K562 (cell line): ENCODE measurements at regions not wholly inside any gene's neighbourhood (a gene's known extent, or its start where the extent isn't known, plus 50 kb on each side); places are given as distances from the start of the nearest gene placed in this dataset.

ENCODE experiments used
- BDP1 ChIP-seq: IDR thresholded peaks from 3 replicates; pipeline ENCODE4 v1.6.1; 2011; ENCODE audit not compliant: insufficient read length, insufficient read depth
- CEBPB ChIP-seq: fragments of 450-650 bp; IDR thresholded peaks from 2 replicates; pipeline ENCODE4 v1.6.1; 2016; ENCODE audit warnings: missing genetic modification characterization, missing compliant biosample characterization
- CHCHD3 ChIP-seq: fragments of 250-450 bp; sonication (Bioruptor Pico); IDR thresholded peaks from 2 replicates; pipeline ENCODE4 v2.1.2; 2022; ENCODE audit warnings: mild to moderate bottlenecking
- CREM ChIP-seq: IDR thresholded peaks from 2 replicates; pipeline ENCODE4 v1.6.1; 2014; ENCODE audit warnings: antibody characterized with exemption, low read depth
- EZH2 ChIP-seq: IDR thresholded peaks from 2 replicates; pipeline ENCODE4 v1.6.1; 2012; ENCODE audit warnings: low read depth, mild to moderate bottlenecking, inconsistent platforms, low read length, borderline replicate concordance
- GATA2 ChIP-seq: sonication (generic); formaldehyde crosslinking; IDR thresholded peaks from 2 replicates; pipeline ENCODE4 v1.4.0; 2020; ENCODE audit warnings: mild to moderate bottlenecking, missing genetic modification reagents
- SNRNP70 ChIP-seq: fragments of 200-400 bp; formaldehyde crosslinking; optimal IDR thresholded peaks from 2 replicates; pipeline ENCODE3; 2017; ENCODE audit warnings: low read depth, low read length
- SP1 ChIP-seq: sonication (generic); formaldehyde crosslinking; IDR thresholded peaks from 2 replicates; pipeline ENCODE4 v1.8.1; 2022; ENCODE audit warnings: mild to moderate bottlenecking, missing genetic modification reagents
- ZNF212 ChIP-seq: fragments of 450-650 bp; formaldehyde crosslinking; IDR thresholded peaks from 2 replicates; pipeline ENCODE4 v1.4.0; 2020; ENCODE audit warnings: mild to moderate bottlenecking

GRCh38 chr14:87449016-87449415 is 544.0 kb downstream of the GALC start:
- TF ChIP-seq SP1: no peak
- no peak for TF ChIP-seq CEBPB (tag)
- no peak for TF ChIP-seq EZH2
- TF ChIP-seq CREM: no peak
- no peak for TF ChIP-seq SNRNP70
- TF ChIP-seq GATA2 (CRISPR knock-in tag): no peak
- no peak for TF ChIP-seq BDP1
- TF ChIP-seq ZNF212: no peak
- no peak for TF ChIP-seq CHCHD3 (CRISPR knock-in tag)
